ENCODE measurements at regions not wholly inside any gene's neighbourhood (a gene's known extent, or its start where the extent isn't known, plus 50 kb on each side); places are given as distances from the start of the nearest gene placed in this dataset.

- Histone ChIP-seq H3K36me3 (ENCODE audit: control insufficient read depth in 2 of 4, insufficient read depth in 4 of 4, low read length in 3 of 4) (no peaks in the 10 kb centered on the region), H4K5ac (ENCODE audit: insufficient read length, low read depth, low read length) (peak overlapping the region; percentile 16), H3K79me2 (ENCODE audit: control insufficient read depth in 1 of 2, insufficient read depth in 2 of 2, low read length in 2 of 2) (no peaks in the 10 kb centered on the region), H4K91ac (replicated peaks; ENCODE audit: insufficient read length, low read length) (no peak overlapping the region), H3K27me3 (replicated peaks in 1 of 4; ENCODE audit: control insufficient read depth in 3 of 4, extremely low read depth in 1 of 4, insufficient read depth in 3 of 4, low read length in 3 of 4) (no peaks in the 10 kb centered on the region), H2BK20ac (ENCODE audit: low read length) (no peak overlapping the region), H3K9ac (replicated peaks in 1 of 4; ENCODE audit: extremely low read depth in 1 of 4, low read depth in 3 of 4, low read length in 3 of 4) (no peak overlapping the region), H2BK5ac (ENCODE audit: low read depth, low read length) (no peak overlapping the region), H3K4me2 (ENCODE audit: insufficient read depth in 1 of 2, low read depth in 2 of 2, low read length in 2 of 2) (no peak overlapping the region), H3K9me3 (ENCODE audit: insufficient read depth in 2 of 2, low read depth in 1 of 2, low read length in 1 of 2) (no peaks in the 10 kb centered on the region), H2AFZ (ENCODE audit: low read length) (no peak overlapping the region), H3K4me1 (replicated peaks in 1 of 4; ENCODE audit: control insufficient read depth in 3 of 4, insufficient read depth in 4 of 4, low read length in 3 of 4) (peaks cover 0 to 14% (median 8%) of the 10 kb centered on the region in 4 experiments; a peak in 5 of 7 replicates), H3K27ac (ENCODE audit: low read depth, low read length) (no peak overlapping the region), H3K23me2 (ENCODE audit: low read depth, low read length) (no peaks in the 10 kb centered on the region), H3K14ac (ENCODE audit: insufficient read length) (no peak overlapping the region), H2AK5ac (ENCODE audit: low read depth, low read length) (no peak overlapping the region), H2BK15ac (ENCODE audit: low read length) (no peak overlapping the region), H3K79me1 (ENCODE audit: low read depth, low read length) (no peaks in the 10 kb centered on the region), H2BK120ac (replicated peaks; ENCODE audit: low read depth, low read length) (no peak overlapping the region), H3K4me3 (ENCODE audit: extremely low read depth in 1 of 4, insufficient read depth in 2 of 4, low read depth in 3 of 4, low read length in 4 of 4) (no peak overlapping the region), H4K20me1 (replicated peaks in 1 of 2; ENCODE audit: control insufficient read depth in 1 of 2, insufficient read depth in 2 of 2, low read length in 2 of 2) (no peaks in the 10 kb centered on the region), H3K56ac (replicated peaks; ENCODE audit: insufficient read length, low read depth, low read length) (no peak overlapping the region), H3K23ac (ENCODE audit: insufficient read length) (no peak overlapping the region), H2BK12ac (ENCODE audit: low read depth, low read length) (no peak overlapping the region), H3K18ac (ENCODE audit: extremely low read depth, low read length) (no peak overlapping the region), H3K4ac (replicated peaks; ENCODE audit: insufficient read length, low read depth, low read length) (no peak overlapping the region), H4K8ac (ENCODE audit: extremely low read depth, insufficient read depth, low read length) (no peak overlapping the region)
- 92% methylated on average over 7 of the region's 7 CpGs; no CpG with 5 or more reads in 1 of the 2 experiments for WGBS, 2 experiments (ENCODE audit: extremely low coverage in 1 of 2, insufficient coverage in 1 of 2, insufficient read length in 1 of 2, insufficient replicate concordance in 2 of 2, low coverage in 1 of 2, low lambda C conversion rate in 2 of 2, missing lambda C conversion rate in 1 of 2)
- ChIA-PET CTCF (ENCODE audit: partially characterized antibody) (interaction anchor here (0.9 kb wide), 1 partner anchor 8 kb away, joined by 3 read pairs; no protein-coding TSS in a partner anchor), POLR2A (ENCODE audit: partially characterized antibody) (no interaction called here)
- FAIRE-seq, result no peak
- DNase-seq (ENCODE audit: low read depth in 1 of 2, low spot score in 2 of 2), result no peak
- no peak for TF ChIP-seq POLR2A (IDR thresholded peaks at IDR 0.05; ENCODE audit: control extremely low read depth in 1 of 2, low read depth in 2 of 2, low read length in 2 of 2)
- TF ChIP-seq HDAC6 (IDR thresholded peaks at IDR 0.05; ENCODE audit: low read depth, low read length), result no peak
- no peak for TF ChIP-seq E2F6 (IDR thresholded peaks at IDR 0.05)
- no peak for TF ChIP-seq EGR1 (IDR thresholded peaks at IDR 0.05; ENCODE audit: borderline replicate concordance, low read depth, low read length)
- no peak for TF ChIP-seq RNF2 (IDR thresholded peaks at IDR 0.05; ENCODE audit: borderline replicate concordance, low read depth, low read length, missing control alignments, poor library complexity, severe bottlenecking)
- TF ChIP-seq YY1 (IDR thresholded peaks at IDR 0.05; ENCODE audit: low read depth, low read length), result no peak
- TF ChIP-seq ATF3 (IDR thresholded peaks at IDR 0.05; ENCODE audit: insufficient read depth, low read depth, low read length), result no peak
- no peak for TF ChIP-seq JUN (IDR thresholded peaks at IDR 0.05; ENCODE audit: low read depth, low read length)
- no peak for TF ChIP-seq RFX5 (IDR thresholded peaks at IDR 0.05; ENCODE audit: borderline replicate concordance, low read depth, low read length)
- TF ChIP-seq CBX8 (IDR thresholded peaks at IDR 0.05; ENCODE audit: borderline replicate concordance, low read depth, low read length), result no peak
- no peak for TF ChIP-seq KDM1A (IDR thresholded peaks at IDR 0.05; ENCODE audit: borderline replicate concordance, low read length)
- no peak for TF ChIP-seq SIN3A (conservative IDR thresholded peaks at IDR 0.05 in 1 of 2, IDR thresholded peaks at IDR 0.05 in 1 of 2; ENCODE audit: low read depth in 1 of 2, low read length in 2 of 2)
- no peak for TF ChIP-seq JUND (IDR thresholded peaks at IDR 0.05; ENCODE audit: low read length)
- TF ChIP-seq SP2 (IDR thresholded peaks at IDR 0.05; ENCODE audit: low read length), result no peak
Measured at GRCh38 chr5:3391210-3391609, 204.4 kb upstream of the IRX1 start.
